Spleen (tissue), 11 donors: ENCODE measurements at regions not wholly inside any gene's neighbourhood (a gene's known extent, or its start where the extent isn't known, plus 50 kb on each side); places are given as distances from the start of the nearest gene placed in this dataset.

Experiments used
- DNase-seq: peaks from one replicate; pipeline ENCODE4 v3.0.0-alpha.2; 2020
- H3K27ac ChIP-seq, 8 donors: fragments of 200-600 bp; sonication (generic) in 7 of 8; 1 replicate in 4 of 8; 2 replicates in 4 of 8; pipeline versions ENCODE4 v1.5.0 to v1.8.0; 2016 to 2021; ENCODE audit warnings: inconsistent platforms in 4 of 8, mild to moderate bottlenecking in 4 of 8, moderate library complexity in 1 of 8
- H3K27me3 ChIP-seq, 7 donors: fragments of 200-600 bp; sonication (generic) in 6 of 7; replicated peaks in 1 of 7; 1 replicate in 4 of 7; 2 replicates in 3 of 7; pipeline versions ENCODE4 v1.5.0 to v1.8.0; 2016 to 2021; ENCODE audit warnings: inconsistent platforms in 3 of 7, mild to moderate bottlenecking in 1 of 7
- H3K36me3 ChIP-seq, 6 donors: fragments of 200-600 bp; sonication (generic) in 5 of 6; 1 replicate in 4 of 6; 2 replicates in 2 of 6; pipeline versions ENCODE4 v1.5.0 to v1.8.0; 2016 to 2021; ENCODE audit warnings: inconsistent platforms in 2 of 6
- H3K4me1 ChIP-seq, 6 donors: fragments of 200-600 bp; sonication (generic) in 5 of 6; 1 replicate in 3 of 6; 2 replicates in 3 of 6; pipeline versions ENCODE4 v1.5.0 to v1.8.0; 2016 to 2021; ENCODE audit warnings: inconsistent platforms in 3 of 6
- H3K4me3 ChIP-seq, 8 donors: fragments of 200-600 bp; sonication (generic) in 7 of 8; 1 replicate in 4 of 8; 2 replicates in 4 of 8; pipeline versions ENCODE4 v1.5.0 to v1.8.0; 2016 to 2021; ENCODE audit warnings: inconsistent platforms in 4 of 8, mild to moderate bottlenecking in 4 of 8, moderate library complexity in 2 of 8
- H3K9me3 ChIP-seq, 8 donors: fragments of 200-600 bp; sonication (generic) in 7 of 8; 1 replicate in 4 of 8; 2 replicates in 4 of 8; pipeline versions ENCODE4 v1.5.0 to v1.8.0; 2016 to 2021; ENCODE audit warnings: inconsistent platforms in 4 of 8
- POLR2A ChIP-seq, 3 donors: fragments of 450-650 bp; IDR thresholded peaks; one replicate each; pipeline ENCODE4 v1.5.1; 2017; ENCODE audit warnings: antibody characterized with exemption in 3 of 3, mild to moderate bottlenecking in 1 of 3
- POLR2AphosphoS5 ChIP-seq, 3 donors: sonication (generic); formaldehyde crosslinking; IDR thresholded peaks; one replicate each; pipeline ENCODE4 v1.5.1; 2017; ENCODE audit warnings: antibody characterized with exemption in 3 of 3
- WGBS, 5 donors: extraction: QIAGEN DNeasy Blood & Tissue Kit in 3 of 5; methylation state at CpG; one replicate each; pipeline versions ENCODE4 v1.1.5 to v1.1.7; 2013 to 2018; 5-methylcytosine and 5-hydroxymethylcytosine counted together
- intact Hi-C: fragments of 100-400 bp; cut with DNase I; formaldehyde crosslinking; loops from one replicate; pipeline ENCODE4 v1.15.0; 2023; ENCODE audit warnings: low total_unique reads
- TF ChIP-seq, protein P1 (sequence below), 11 experiments: fragments of 200-600 bp in 7 of 11; fragments of 450-650 bp in 4 of 11; sonication (generic) in 4 of 11; IDR thresholded peaks in 8 of 11; conservative IDR thresholded peaks in 3 of 11; 1 replicate in 7 of 11; 2 replicates in 4 of 11; pipeline versions ENCODE4 v1.4.0 to v1.8.0; 2016 to 2021; ENCODE audit warnings: antibody characterized with exemption in 11 of 11, inconsistent platforms in 4 of 11, mild to moderate bottlenecking in 1 of 11
- donor health status: healthy with polysubstance abuse.
- donor health status: DM: no; HTN: no; CAD: no; lungs with moderate emphysema.
- donor health status: DM: no; HTN: no; CAD: no.
- donor health status: Bipolar disorder and iron deficiency.
- donor health status: healthy.
- donor health status: DM: no; HTN: no; CAD: no.
- donor health status: DM: yes; HTN: yes; CAD: no.

DNA sequence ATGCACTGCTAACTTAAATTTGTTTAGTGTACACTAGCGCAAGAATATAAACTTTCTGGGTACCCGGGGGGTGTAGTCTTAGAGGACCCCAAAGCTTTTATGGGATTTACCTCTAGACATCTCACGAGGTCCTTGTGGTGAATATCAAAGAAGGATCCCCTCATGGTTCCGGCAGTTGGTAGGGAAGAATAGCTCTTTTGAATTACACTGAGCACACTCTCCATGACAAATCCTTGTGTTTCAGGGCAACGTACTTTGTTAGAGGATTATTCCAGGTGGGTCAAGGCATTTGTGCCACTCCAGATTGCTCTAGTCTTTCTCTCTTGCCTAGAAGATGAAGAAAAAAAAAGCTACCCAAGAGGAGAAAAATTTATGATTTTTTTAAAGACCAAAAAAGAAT, 387.6 kb downstream of the PDHA2 start:
- H3K4me1 ChIP-seq = no peaks in the 10 kb centered on the region
- peaks cover 0 to 11% (median 5%) of the 10 kb centered on the region in 8 donors for H3K9me3 ChIP-seq
- no peaks in the 10 kb centered on the region for H3K27me3 ChIP-seq
- no peaks in the 10 kb centered on the region for H3K36me3 ChIP-seq
- no peak for DNase-seq
- H3K4me3 ChIP-seq = no peak overlapping the region
- TF ChIP-seq POLR2A (IDR thresholded peaks at IDR 0.05) (no peak), POLR2AphosphoS5 (IDR thresholded peaks at IDR 0.05) (no peak)
- TF ChIP-seq, protein P1, sequence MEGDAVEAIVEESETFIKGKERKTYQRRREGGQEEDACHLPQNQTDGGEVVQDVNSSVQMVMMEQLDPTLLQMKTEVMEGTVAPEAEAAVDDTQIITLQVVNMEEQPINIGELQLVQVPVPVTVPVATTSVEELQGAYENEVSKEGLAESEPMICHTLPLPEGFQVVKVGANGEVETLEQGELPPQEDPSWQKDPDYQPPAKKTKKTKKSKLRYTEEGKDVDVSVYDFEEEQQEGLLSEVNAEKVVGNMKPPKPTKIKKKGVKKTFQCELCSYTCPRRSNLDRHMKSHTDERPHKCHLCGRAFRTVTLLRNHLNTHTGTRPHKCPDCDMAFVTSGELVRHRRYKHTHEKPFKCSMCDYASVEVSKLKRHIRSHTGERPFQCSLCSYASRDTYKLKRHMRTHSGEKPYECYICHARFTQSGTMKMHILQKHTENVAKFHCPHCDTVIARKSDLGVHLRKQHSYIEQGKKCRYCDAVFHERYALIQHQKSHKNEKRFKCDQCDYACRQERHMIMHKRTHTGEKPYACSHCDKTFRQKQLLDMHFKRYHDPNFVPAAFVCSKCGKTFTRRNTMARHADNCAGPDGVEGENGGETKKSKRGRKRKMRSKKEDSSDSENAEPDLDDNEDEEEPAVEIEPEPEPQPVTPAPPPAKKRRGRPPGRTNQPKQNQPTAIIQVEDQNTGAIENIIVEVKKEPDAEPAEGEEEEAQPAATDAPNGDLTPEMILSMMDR (IDR thresholded peaks at IDR 0.05 in 8 of 11, conservative IDR thresholded peaks at IDR 0.05 in 3 of 11) = no peak
- H3K27ac ChIP-seq = no peak overlapping the region
- WGBS, 5 donors = 83 to 92% (median 88%) methylated on average over 5 of the region's 5 CpGs
- intact Hi-C loops = no loop called here

DNA sequence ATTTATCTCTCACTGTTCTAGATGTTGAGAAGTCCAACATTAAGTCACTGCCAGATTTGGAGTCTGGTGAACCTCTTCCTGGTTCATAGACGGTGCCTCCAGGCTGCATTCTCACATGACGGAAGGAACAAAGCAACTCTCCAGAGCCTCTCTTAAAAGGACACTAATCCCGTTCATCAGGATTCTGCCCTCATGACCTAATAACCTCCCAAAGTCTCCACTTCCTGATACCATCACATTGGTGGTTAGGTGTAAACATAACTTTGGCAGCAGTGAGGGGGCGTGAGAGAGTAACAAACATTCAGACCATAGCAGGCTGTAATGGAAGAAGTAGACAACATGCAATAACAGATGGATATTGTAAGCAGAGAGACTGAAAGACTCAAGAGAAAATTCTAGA, 388.6 kb downstream of the PDHA2 start:
- Histone ChIP-seq H3K27ac (no peak overlapping the region), H3K27me3 (no peaks in the 10 kb centered on the region), H3K9me3 (peaks cover 0 to 21% (median 7%) of the 10 kb centered on the region in 8 donors), H3K36me3 (no peaks in the 10 kb centered on the region), H3K4me1 (no peaks in the 10 kb centered on the region), H3K4me3 (no peak overlapping the region)
- 70 to 84% (median 75%) methylated on average over 4 of the region's 4 CpGs for WGBS, 5 donors
- intact Hi-C loops = no loop called here
- DNase-seq = no peak
- TF ChIP-seq POLR2AphosphoS5 (IDR thresholded peaks at IDR 0.05) (no peak), POLR2A (IDR thresholded peaks at IDR 0.05) (no peak)
- TF ChIP-seq, protein P1 (IDR thresholded peaks at IDR 0.05 in 8 of 11, conservative IDR thresholded peaks at IDR 0.05 in 3 of 11) = no peak

DNA sequence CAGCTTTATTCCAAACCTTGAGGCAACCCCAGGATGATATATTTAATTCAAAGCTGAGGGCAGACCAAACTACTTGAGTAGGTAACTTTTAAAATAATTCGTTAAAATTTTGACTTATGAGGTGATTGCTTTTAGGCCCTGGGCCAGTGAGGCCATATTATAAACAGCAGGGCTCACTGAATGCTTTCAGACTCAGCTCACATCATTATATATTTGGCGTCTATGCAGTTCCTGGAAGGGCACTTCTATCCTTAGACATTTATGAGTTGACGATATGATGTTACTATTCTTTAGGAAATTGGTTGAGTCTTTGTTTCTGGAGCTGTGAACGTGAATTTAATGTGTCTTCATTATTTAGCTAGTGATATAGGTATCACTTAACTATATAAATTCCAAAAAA, 400.1 kb downstream of the PDHA2 start:
- no peak for DNase-seq
- 67 to 85% (median 78%) methylated on average over 4 of the region's 4 CpGs for WGBS, 5 donors
- Histone ChIP-seq H3K27ac (no peak overlapping the region), H3K36me3 (no peaks in the 10 kb centered on the region), H3K27me3 (no peaks in the 10 kb centered on the region), H3K9me3 (peaks cover 0 to 28% (median 21%) of the 10 kb centered on the region in 8 donors), H3K4me1 (no peaks in the 10 kb centered on the region), H3K4me3 (no peak overlapping the region)
- no peak for TF ChIP-seq POLR2A (IDR thresholded peaks at IDR 0.05)
- TF ChIP-seq POLR2AphosphoS5 (IDR thresholded peaks at IDR 0.05) = no peak
- TF ChIP-seq, protein P1 (IDR thresholded peaks at IDR 0.05 in 8 of 11, conservative IDR thresholded peaks at IDR 0.05 in 3 of 11) = no peak
- intact Hi-C loops = no loop called here

DNA sequence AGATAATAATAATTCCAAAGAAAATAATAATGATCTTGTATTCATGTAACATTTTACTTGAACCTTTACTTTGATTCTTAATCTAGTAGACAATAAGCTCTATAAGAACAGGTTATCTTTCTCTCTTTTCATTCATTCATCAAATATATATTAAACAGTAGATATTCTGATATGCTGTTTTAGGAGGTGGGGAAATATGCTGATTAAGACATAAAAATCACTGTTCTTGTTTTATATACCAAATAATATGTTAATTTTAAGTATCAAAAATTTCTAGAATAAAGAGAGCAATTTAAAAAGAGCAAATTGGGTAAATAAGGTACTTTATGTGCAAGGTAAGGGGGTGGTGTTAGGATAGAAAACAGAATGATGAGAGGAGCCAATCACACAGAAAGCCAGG, 401.9 kb downstream of the PDHA2 start:
- Histone ChIP-seq H3K4me3 (no peak overlapping the region), H3K27me3 (no peaks in the 10 kb centered on the region), H3K9me3 (peaks cover 0 to 20% (median 9%) of the 10 kb centered on the region in 8 donors), H3K36me3 (no peaks in the 10 kb centered on the region), H3K27ac (no peak overlapping the region), H3K4me1 (no peaks in the 10 kb centered on the region)
- intact Hi-C loops = no loop called here
- TF ChIP-seq POLR2AphosphoS5 (IDR thresholded peaks at IDR 0.05) (no peak), POLR2A (IDR thresholded peaks at IDR 0.05) (no peak)
- TF ChIP-seq, protein P1 (IDR thresholded peaks at IDR 0.05 in 8 of 11, conservative IDR thresholded peaks at IDR 0.05 in 3 of 11) = no peak
- DNase-seq = no peak
